HG03135 (cell line): ENCODE measurements at regions not wholly inside any gene's neighbourhood (a gene's known extent, or its start where the extent isn't known, plus 50 kb on each side); places are given as distances from the start of the nearest gene placed in this dataset.

Experiments
- ATAC-seq: cut with Tn5 transposase; IDR thresholded peaks from one replicate; pipeline ENCODE4 v1.9.1; 2021; ENCODE audit warnings: mild to moderate bottlenecking, moderate library complexity; ENCODE audit not compliant: unreplicated experiment

DNA sequence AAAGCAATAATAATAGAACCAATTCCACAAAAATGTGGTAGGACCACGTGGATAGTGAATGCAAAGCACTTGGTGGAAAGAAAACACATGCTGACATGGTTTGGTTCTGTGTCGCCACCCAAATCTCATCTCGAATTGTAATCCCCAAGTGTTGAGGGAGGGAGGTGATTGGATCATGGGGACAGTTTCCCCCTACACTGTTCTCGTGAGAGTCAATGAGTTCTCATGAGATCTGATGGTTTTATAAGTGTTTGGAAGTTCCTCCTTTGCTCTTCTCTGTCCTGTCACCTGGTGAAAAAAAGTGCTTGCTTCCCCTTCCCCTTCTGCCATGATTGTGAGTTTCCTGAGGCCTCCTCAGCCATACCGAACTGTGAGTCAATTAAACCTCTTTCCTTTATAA lies 421.9 kb upstream of the CADM1 start:
- no peak for ATAC-seq

DNA sequence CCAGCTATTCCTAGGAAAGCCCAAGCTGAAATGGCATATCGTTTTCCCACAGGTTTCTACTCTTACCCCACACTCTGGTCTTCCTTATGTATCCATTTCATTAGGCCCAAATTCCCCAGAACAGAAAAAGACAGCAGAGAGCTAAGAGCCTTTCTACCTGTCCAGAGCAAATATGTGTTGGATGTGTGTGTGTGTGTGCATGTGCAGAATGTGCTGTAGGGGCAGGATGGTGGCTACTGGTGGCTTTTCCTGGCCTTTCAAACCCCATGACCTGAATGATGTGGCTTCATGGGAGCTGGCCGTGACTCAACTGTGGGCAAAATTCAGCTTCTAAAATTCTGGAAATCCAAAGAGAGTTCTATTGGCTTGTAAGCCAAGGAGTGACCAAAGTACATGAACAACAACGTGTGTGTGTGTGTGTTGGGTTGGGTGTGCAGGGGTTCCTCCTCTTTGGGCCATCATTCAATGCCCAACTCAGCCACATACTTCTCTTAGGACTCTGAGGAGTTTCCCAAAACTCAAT lies 421.4 kb upstream of the CADM1 start:
- no peak for ATAC-seq

DNA sequence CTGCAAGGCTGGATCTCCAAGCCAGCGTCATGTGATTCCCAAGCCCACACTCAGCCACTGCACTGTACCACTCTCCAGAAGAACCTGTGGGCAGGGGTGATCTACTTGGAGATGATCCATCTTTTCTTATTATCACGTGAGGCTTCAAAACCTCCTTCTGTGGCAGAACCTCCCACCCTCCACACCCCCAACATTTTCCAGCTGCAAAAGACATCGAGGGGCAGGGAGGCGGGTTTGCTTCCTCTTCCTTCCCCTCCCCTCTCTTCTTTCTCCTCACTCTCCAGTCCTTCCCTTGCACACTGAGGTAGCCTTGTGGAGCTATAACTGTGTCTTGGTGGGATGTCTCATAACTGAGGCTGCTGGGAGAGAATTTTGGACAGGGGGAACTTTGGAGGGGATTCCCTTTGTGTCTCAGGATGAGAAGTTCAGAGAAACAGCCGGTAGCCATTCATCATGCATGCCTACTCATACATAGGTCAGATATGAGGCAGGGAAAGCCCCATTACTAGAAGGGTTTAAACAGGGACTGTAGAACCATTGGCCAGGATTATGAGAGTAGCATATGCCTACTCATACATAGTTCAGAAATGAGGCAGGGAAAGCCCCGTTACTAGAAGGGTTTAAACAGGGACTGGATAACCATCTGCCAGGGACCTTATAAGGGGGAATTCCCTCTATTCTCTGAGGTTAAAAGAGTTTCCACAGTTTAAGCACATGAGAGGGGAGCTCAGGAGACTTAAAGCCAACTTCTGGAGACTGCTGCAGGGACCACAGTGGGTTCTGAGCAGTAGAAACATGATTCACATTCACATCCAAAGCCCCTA lies 420.7 kb upstream of the CADM1 start:
- peak; percentile 78 for ATAC-seq

DNA sequence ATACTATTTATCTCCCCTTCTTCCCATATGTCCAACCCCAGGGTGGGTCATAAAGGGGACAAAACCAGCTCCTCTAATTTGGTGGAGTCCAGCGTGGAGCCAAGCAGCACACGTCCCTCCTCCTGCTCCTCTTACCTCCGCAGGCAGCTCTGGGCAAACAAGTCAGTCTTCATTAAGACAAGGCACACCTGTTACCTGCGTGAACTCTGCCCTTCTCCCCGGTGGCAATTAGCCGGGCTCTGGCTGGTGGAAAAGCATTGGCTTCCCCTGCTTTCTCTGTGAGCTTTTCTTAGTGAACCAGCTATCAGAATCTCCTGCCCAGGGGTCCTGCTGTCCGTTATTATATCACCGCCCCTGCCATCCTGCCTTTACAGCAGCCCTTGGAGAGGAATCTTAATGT lies 418.7 kb upstream of the CADM1 start:
- ATAC-seq, result no peak

DNA sequence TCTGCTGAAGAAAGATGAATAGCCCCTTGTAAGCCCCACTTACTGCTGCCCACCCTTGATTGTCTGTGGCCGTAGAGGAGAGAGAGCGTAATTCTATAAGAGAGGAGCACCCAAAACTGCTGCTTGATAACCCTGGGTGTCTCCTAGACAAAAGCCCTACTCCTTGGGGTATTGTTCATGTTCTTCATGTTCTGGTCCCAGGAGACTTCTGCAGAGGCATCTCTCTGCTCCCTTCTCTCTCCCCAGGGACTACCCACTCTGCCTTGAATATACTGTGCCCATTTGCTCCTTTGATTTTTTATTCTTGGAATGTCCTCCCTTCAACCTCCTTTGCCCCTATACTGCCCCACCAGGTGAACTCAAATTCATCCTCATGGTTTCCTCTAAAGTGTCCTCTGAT lies 417.8 kb upstream of the CADM1 start:
- ATAC-seq, result no peak

DNA sequence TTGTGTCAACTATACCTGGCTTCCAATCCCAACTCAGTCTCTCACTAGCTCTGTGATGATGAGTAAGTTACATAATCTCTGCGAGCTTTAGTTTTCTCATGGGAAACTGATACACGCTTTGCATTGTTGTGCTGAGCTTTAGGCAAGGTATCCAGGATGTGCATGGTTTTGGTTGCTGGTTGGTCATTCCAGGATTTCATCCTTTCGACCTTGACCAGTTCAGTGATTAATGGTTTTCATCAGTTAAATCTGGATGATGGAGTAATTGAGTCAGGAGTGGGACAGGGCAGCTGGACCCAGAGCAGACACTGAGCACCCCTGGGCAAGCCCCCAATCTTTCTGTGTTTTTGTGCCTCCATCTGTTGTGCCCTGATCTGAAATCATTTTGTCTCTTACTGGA lies 417.3 kb upstream of the CADM1 start:
- ATAC-seq, result no peak

DNA sequence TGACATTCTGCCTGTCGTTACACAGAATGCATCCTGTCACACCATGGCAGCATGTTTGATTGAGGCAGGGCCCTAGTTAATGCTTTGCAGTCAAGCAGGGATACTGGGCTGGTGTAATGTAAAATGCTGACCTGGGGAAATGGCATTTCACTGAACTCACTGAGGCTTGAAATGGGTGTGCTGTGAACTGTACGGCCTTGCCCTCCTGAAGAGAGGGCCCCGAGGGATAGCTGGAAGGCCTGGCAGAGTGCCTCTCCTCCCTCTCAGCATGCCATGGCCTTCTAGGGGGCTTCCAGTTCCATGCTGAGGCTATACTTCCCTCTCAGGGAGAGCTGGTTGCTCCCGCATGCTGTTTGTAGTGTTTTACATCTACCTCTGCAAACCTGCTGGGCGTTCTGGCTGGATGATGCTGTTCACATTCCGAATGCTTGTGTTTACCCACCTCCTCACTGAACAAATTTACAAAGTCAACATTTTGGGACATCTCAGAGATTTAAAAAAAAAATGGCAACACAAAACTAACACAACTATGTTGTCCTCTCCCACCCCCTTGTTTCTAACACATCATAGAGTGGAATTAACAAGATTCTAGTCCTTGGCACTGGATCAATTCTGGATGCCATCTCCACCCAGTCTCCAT lies 416.7 kb upstream of the CADM1 start:
- no peak for ATAC-seq

DNA sequence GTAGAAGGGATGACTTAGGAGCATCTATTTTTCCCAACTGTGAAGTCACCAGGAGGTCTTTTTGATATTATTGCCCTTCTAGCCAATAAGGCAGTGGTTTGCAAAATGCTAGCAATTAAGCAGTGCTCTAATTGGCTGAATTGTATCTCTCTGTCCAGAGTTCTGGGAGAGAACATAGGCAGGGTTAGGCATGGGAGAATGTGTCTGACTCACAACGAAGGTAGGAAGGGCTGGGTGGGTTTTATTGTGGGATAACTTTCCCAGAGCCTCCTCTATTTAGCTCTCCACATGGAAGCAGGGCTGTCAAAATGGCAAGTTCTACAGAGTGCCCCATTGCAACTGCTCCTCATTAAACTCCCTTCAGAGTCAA lies 415.9 kb upstream of the CADM1 start:
- peak; percentile 6 for ATAC-seq

DNA sequence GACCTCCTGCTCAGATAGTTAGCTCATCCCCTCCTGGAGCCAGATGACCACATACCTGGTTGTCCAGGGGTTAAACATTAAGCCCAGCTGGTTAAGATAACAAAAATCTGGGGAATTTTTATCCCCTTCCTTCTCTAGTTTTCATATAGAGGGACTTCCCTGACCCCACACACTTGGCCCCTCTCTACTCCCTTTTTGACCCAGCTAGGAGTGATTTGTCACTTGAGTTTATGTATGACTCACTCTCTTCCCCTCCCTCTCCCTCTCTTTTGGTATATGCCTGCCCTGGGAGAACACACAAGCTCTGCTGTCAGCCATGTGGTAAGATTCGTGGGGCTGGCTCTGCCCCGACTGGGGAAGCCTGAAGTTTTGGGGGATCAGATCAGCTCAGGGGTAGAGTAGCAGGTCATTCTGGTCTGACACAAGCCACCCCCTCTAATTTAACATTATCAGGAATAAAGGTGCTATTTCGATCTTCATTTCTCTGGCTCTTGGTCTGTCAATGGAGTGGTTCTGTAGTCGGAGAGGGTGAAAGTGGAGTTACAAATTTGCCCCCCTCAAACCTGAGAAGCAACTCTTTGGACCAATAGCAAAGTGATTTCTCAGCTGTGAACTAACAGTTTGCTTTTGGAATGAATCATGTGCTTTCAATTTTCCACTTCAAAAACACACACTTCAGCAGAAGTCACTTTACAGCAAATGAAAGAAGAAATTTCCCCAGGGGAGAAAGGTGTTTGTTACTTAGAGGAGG lies 415.3 kb upstream of the CADM1 start:
- peak; percentile 49 for ATAC-seq

DNA sequence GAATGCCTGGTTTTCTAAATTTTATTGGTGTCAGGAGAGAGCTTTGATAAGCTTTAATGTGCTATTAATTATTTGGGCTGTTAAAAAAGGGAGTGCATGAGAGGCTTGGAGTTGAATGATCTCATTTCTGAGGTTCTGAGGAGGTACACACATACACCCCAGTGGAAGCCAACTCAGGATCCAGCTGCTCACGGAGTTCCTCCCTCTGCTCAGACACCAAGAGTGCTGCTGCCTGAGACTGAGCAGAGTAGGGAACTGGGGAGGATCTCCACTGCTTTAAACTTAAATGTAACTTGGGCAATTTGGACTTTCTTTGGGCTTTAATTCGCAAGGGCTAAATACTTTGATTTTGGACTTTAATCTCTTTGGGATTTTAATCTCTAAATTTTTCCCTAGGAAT lies 414.4 kb upstream of the CADM1 start:
- no peak for ATAC-seq

DNA sequence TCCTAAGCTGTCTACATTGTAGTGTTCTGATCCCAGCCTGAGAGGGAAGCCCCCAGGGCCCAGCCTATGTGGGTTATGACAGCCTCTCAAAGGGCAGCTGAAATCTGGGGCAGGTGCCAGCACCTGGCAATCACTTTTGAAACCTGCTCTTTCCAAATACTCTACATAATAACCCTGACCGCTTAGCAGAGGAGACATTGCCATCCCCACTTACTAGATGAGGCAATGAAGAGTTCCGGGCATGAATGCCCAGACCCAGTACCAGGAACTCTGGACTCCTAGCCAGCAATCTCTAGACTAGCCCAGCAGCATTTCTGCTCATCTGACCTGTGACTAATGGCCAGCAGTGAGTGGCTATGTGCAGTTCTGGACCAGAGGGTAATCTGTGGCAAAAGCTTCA lies 412.4 kb upstream of the CADM1 start:
- no peak for ATAC-seq

DNA sequence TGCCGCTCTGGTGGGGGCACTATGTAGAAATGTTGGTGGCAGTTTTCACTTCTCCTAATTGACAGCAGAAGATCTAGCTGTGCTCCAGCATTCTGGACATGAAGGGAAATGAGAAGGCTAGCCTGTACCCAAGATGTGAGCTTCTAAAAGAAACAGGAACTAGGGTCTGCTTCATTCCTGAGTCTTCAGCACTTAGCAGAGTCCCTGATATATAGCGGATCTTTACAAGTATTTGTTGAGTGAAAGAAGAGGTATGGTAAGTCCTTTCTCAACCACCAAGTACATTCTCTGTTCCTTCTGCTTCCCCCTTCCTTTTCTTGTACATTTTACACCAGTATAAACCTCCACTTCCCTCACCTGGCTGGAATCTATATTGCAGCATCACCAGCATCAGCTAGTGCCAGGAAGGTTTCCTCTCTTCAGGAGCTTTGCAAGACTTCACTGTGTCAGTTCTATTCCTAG lies 408.3 kb upstream of the CADM1 start:
- peak; percentile 62 for ATAC-seq

DNA sequence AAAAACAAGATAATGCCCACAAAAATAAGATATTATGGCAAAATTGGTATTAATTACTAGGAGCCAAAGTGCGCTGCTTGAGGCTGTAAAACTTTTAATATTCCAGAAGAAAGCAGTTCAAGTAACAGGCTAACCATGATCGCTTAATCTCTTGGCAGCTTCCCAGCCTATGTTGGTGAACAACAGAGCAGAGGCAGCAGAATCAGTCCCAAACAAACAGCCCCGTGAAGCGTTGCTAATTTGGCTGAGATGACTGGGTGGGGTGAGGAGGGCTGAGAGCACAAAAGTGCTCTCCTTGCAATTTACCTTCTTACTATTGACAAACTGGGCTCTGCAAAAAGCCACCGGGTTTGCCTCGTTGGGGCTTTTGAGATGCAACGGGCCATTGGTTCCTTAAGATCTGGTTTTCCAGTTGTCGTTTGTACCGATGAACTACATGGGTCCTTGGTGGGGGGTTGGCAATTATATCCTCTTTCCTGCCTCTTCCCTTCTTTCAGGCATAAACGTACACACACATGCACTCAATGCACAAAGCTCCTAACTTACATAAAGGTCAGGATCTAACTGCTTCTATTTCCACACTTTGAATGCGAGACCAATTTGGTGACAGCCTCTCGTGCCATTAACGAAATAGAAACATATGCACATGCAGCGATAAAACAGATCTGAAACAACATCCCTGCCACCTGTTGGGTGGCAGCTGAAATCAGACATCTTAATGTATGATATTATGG lies 407.6 kb upstream of the CADM1 start:
- no peak for ATAC-seq

DNA sequence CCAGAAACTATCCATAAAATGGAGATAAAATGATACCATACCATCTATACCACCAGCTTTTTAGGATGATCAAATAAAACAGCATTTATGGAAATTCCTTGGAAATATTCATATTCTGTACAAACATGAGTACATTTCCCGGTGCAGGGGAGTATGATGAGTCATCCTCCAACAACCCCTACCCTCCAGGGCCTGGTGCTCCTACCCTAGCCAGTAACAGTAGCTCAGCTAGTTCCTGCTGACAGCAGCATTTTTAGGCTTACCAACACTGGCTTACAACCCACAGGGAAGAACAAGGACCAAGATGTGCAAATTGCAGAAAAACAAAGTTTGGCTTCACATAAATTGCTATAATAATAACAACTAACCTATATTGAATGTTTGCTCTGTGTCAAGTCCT lies 406.2 kb upstream of the CADM1 start:
- no peak for ATAC-seq

DNA sequence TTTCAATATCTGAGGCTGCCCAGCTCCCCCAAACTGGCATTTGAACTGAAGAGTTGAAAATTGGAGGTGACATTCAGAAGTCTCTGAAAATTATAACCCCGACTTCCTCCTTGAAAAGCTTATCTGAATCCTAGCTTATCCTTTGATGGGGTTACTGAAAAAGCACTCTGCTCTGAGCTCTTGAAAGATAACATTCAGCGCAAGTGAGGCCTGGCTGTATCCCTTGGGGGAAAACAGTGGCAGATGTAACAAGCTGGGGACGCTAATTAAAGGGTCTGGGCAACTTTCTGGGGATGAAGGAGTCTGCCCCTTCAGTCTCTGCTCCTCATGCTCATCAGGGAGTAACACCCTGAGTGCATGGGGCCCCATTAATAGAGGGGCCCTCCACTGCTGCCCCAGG lies 402.0 kb upstream of the CADM1 start:
- ATAC-seq, result no peak

DNA sequence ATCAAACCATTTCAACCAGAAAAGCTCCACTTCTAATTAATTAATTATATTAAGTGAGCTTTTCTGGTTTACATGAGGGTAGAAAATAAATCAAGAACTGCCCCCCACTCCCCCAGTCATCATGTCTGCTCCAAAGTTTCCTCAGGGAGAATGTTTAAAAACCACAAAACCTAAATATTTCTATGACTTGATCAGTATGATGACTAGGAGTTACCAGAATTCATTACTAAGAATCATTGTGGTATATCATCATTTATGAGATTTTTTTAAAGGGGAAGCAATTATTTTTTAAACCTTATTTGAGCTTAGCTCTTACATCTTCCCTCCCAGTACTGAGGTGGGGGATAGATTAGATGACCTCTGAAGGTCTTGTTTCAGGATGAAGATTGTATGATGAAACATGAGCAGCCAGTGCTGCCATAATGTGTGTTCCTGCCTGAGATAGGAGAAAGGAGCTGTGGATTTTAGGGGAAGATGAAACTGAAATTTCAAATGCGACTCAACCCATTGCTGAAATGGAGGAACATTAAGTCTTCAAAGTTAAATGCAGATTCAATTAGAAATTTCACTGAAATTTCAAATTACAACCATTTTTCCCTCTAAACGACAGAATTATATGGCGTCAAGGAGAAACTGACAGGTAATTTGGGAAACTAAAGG lies 401.3 kb upstream of the CADM1 start:
- ATAC-seq, result no peak

DNA sequence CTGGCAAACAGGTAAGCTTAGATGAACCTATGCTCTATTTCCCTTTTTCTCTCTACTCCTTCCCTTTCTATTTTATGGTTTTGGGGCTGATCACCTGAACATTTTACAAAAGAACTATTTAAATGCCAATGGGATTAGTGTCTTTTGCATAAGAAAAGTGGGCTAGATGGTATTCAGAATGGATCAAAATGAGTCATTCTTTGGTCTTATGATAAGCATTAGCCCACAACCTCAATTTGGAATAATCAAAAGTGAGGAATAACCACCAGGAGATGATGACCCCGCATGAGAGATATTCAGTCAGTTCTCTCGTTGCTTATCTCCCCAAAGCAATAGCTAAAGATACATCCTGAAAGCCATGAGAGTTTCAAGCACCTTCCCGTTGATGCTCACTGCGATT lies 399.0 kb upstream of the CADM1 start:
- ATAC-seq, result no peak

DNA sequence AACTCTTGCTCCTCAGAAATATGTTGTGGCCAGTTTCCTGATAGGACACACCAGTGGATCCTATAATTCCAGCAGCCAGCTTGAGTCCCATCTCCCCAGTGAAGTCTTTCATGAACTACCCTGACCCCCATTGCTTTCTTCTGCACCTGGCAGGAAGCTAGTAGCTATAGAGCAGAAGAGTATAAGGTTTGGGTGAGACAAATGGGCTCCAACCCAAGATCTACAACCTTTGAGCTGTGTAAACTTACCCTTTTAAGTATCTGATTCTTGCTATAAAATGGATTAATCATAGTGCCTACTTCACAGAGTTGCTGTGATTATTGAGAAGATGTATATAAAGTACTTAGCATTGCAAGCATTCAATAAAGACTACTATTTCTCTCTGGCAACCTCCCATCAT lies 396.9 kb upstream of the CADM1 start:
- no peak for ATAC-seq

DNA sequence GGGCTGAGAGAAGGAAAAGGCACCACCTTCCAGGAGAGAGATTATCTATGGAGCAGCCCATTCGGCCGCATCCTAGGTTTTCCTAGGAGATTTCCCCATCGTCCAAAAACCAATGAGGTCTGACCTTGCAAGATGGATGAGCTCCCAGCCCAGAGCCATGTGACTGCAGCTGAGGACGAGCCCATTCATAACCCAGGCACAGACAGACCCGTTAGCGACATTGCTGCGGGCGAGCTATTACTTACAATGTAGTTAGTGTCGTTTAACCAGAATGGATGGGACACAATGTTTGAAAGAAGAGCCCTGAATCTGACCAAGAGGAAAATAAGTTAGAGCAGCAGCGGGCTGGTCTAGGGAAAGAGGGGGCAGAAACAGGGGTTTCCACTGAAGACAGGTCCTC lies 395.9 kb upstream of the CADM1 start:
- ATAC-seq, result no peak

DNA sequence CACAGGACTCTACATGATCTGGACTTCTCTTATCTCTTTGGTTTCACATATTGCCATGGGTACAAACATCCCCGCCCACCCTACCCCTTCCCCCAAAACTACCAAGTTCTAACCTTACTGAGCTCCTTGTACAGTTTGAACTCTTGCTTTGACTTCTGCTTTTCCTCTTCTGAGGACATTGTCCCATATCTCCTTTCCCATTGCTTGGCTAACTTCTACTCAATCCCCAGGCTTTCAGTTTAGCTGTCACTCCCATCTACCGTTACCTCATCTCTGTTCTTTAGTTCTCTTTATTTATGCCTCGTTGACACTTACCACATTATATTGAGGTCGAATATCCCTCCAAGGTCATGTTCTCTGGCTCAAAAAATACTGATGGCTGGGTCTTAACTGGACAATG lies 393.5 kb upstream of the CADM1 start:
- ATAC-seq, result no peak

DNA sequence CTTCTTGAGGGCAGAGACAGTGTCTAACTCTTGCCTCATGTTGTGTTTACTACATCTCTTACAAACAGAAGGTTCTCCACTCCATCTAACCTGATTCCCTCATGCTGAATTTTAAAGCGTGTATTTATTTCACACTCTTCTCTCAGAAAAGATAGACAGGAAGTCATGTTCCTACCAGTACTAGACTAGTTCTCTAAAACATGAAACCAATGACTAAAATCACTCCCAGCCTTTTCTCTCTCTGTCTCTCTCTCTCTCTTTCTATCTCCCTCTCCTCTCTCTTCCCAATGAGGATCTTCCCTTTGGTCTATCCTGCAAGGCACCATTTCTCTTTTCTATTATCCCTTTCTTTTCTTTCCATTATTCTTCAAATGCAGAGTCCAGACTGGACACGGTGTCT lies 391.9 kb upstream of the CADM1 start:
- no peak for ATAC-seq
